SK-N-DZ (cell line): ENCODE measurements at regions not wholly inside any gene's neighbourhood (a gene's known extent, or its start where the extent isn't known, plus 50 kb on each side); places are given as distances from the start of the nearest gene placed in this dataset.

Experiments
- DNase-seq: peaks from one replicate; pipeline ENCODE4 v3.0.0-alpha.2; 2015; ENCODE audit warnings: low spot score
- small RNA-seq, 2 experiments: library from RNA; depleted of rRNA; stranded (forward); fragments of <200 nt; gene quantifications; one replicate each; pipeline ENCODE3, GENCODE V24; 2014

DNA sequence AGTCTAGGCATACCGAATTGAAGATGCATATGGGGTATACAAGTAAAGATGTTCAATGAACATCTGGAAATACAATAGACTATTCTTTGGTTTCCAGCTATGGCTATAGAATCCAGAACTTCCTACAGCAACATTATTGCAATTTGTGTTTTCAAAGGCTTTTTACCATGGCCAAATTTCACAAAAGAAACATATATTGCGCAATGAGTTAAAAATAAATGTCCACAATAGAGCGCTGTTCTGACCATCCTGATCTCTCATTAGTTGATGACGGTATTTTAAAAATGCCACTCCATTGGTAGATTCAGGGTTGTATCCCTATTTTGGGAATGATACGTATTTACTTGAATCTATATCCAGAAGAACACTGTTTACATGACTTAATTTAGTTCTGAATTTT, 139.2 kb downstream of the LINC00632 start:
- no peak for DNase-seq

DNA sequence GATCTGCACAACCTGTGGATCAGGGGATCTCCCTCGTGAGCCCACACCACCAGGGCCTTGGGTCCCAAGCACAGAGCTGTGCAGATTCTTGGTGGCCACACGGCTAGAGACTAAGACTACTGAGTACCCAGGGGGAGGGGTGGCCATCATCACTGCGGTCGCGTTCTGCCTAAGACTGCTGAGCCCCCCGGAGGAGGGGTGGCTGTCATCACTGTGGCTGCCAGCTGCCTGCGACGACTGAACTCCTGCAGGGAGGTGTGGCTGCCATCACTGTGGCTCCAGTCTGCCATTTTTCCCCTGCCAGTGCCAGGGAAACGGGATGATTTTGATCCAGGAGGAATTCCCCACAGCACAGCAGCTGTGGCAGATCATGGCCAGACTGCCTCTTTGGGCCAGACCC, 141.7 kb upstream of the SPANXB1 start:
- DNase-seq, result no peak

DNA sequence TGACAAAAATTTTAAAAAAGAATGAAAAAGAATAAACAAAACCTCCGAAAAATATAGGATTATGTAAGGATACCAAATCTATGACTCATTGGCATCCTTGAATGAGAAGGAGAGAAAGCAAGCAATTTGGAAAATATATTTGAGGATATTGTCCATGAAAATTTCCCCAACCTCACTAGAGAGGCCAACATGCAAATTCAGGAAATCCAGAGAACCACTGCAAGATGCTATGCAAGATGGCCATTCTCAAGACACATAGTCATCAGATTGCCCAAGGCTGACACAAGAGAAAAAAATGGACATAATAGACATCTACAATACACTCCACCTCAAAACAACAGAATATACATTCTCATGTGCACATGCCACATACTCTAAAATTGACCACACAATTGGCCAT, 135.9 kb upstream of the SPANXB1 start:
- DNase-seq, result no peak

DNA sequence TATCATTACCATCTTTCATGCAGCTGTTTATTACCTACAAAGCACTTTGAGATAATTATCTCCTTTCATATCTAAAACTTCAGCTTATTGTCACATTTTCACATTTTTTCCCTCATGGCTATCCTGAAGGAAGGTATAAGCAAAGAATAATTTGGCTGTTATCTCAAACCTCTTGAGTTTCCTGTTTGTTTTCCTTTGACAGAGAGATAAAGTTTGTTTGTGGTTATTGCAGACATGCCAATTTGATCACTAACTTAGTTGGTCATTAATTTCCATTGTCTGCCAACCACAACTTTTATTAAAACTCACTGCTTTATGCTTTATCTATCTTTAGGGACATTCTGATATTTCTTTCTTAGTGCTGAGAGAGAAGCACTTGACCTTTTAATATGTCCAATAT, 89.8 kb upstream of the SPANXB1 start:
- DNase-seq, result no peak

DNA sequence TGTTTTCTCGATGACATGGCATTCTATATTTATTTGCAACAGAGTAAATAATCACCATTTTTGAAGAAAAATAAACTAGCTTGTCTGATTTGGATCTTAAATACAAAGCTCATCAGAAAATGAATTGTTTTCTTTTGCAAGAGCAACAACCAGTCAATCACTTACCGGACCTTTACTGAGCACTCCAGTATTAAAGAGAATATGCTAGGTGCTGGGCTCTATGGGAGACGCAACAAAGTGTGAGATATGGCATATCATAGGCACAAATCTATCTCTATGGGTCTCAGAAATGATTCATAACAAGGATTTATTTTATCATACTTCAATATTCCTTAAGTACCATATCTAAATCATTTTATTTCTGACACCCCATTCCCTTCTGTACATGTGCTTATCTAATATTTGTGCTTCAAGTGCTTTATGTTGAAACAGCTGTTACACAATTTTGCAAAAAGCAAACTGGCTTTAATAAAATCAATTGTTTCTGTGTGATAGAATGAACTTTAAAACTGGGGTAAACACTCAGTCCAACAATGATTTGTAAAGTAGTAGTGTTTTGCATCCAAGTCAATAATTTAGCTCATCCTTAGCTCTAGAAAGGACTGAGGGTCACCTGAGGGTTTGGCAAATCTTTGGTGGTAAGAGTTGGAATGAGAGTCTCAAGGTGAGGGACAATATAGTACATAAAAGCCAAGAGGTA, 88.4 kb upstream of the SPANXB1 start:
- DNase-seq, result no peak

DNA sequence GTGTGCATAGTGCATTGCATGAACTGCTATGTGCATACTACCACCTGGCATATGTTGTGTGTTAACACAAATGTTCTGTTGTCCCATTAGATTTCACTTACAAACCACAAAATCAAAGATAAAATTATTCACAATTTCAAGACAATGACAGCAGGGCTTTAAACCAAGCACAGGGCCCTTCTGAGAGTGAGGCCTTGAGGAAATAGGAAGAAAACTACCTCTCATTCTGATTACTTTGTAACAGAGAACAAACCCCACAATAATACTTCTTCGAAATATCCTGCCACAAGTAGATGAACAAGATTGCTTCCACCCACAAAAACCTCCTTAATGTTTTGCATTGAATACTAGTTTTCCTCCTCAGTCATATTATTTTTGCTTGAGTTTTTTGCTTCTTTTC, 85.5 kb upstream of the SPANXB1 start:
- DNase-seq, result no peak

DNA sequence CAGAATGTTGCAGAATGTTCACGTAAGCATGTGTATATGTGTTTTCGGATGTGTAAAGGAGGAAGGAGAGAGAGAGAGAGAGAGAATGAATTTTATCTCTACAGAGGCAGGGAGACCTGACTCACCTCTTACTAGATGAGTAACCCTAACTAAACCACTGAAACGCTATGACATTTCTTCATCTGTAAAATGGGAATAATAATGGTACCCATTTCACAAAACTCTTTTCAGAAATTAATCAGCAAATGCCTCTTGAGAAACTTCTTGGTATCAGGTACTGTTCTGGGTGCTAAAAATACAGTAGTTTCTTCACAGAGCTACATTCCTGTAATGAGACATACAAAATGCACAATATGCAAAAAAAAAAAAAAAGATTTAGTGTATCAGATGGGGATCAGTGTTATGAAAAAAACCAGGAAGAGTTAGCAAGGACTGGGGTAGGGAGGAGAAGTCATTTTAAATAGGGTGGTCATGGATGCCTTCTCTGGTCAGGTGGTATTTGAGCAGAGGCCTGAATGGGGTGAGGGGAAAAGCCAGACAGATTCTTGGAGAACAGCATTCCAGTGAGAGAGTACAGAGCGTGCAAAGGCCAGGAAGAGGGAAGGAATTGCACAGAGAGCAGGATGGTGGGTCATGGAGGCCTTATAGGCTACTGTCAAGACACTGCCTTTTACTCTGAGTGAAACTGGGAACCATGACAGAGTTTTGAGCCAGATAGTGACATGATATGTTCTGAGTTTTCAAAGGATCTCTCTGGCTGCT, 84.9 kb upstream of the SPANXB1 start:
- no peak for DNase-seq

DNA sequence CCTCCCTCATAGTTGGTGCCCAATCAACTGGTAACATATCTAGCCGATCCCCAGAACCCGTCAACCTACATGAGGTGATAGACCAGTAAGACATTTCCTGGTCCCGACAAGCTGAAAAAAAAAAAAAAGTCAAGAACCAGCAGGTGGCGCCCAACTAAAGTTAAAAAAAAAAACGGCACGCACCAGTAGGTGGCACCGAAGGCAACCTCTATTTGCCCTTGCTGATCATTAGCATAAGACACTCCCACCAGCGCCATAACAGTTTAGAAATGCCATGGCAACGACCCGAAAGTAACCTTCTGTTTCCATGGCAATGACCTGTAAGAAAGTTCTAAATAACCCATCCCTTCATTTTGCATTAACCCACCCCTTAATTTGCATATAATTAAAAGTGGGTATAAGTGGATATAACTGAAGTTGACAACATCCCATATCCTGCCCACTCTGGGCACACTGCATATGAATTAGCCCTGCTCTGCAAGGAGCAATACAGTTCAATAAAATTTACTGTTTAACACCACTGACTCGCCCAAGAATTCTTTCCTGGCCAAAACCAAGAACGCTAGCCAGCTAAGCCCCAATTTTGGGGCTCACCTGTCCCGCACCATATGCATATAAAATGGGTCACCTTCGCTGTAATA, 83.9 kb upstream of the SPANXB1 start:
- peak; percentile 74 for DNase-seq

DNA sequence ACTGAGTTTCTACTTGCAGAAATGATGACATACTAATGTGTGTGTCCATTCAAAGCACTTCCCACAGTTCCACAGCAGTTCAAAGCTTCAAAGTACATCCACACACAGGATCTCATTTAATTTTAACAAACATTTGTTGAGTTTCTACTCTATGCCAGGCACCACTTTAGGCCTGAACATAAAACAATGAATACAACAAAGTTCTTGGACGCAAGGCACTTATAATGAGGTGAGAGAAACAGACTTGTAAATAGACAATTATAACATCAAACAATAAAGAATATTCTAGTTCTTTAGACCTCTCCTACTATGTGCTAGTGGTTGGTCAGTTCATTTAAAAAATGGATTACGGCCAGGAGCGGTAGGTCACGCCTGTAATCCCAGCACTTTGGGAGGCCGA, 82.0 kb upstream of the SPANXB1 start:
- DNase-seq, result no peak

DNA sequence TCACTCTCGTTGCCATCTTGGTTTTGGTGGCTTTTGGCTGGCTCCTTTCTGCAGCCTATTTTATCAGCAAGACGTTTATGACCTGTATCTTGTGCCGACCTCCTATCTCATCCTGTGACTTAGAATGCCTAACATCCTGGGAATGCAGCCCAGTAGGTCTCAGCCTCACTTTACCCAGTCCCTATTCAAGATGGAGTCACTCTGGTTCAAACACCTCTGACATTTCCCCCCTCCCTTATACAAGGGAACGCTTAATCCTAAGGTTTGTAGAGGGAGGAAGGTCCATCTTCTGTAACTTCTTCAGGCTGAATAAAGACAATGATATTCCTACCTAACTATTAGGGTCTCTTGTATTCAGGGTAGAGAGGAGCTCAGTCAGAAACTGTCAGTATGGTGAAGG, 79.3 kb upstream of the SPANXB1 start:
- no peak for DNase-seq

DNA sequence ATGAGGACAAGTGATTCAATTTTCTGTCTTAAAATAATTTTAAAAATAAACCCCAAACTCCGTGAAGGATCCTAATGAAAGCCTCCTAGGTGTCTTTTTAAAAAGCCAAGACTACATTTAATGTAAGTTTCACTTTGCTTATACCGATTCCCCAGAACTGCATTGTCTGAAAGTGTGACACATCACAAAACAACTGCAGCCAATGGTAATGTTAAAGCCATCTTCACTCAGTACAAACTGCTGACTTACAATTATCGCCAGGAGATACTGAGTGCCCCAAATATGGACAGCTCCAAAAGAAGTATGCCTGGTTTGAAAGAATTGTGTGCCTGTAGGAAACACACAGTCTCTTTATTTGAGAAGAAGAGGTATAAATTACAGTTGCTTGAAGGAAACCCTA, 73.7 kb upstream of the SPANXB1 start:
- no peak for DNase-seq

DNA sequence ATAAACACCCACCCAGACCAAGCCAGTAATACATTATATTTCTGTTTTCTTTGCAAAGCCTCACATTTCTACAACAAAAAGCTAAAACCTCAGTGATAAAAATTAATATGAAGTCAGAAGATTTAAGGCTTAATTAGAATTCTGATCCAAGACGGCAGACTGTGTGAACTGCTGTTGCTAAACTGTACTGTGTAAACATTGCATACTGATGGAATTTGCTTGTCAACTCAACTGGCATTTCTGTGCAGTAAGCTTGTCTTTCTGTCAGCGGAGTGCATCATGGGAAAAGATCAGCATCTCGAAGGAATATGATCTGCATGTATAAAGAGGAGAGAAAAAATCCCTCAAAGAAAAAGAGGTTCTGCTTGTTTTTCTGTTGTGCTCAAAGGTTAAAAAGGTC, 69.4 kb upstream of the SPANXB1 start:
- no peak for DNase-seq

DNA sequence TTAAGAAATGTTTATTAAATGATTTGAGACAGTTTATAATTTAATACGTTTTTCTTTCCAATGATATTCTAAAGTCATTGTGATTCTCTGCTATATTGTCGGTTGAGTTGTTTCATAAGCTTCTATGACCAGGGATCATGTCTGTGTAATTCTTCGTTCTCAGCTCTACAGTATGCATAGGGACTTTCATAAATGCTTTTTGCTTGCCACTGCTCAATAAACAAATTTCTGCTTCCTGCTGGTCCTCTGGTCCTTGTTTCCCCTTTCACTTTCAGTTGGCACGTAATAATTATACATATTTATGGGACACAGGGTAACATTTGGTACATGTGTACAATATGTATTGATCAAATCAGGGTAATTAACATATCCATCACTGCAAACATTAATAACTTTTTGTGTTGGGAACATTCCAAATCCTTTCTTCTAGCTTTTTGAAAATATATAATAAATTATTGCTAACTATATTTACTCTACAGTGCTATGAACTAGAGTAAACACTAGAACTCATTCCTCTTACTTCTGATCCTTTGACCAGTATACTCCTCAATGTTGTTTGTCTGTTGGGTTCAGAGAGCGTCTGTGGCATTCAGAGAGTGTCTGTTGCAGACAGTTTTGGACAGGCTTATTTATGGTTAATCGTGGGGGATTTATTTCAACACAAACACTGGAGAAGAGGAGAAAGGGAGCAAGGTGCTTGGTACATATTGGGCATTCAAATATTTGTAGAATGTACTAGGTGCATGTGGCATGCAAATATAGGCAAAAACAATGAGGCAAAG, 68.3 kb upstream of the SPANXB1 start:
- no peak for DNase-seq

DNA sequence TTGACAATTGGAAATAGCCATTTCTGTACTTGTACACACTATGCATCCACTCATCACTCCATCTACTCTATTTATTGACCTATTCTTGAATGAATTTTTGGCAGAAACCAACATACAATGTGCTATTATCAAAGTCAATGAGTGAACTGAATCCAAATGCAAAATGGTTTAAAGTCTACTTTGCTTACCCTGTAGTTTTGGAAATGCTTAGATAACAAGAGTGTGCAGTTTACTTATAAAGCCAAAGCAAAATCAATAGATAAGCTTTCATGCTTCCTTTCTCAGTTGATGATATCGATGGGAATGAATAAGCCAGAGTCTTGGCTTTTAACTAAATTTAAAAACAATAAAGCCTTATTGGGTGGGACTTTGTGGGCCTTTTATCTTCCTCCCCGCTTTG, 58.9 kb upstream of the SPANXB1 start:
- no peak for DNase-seq

DNA sequence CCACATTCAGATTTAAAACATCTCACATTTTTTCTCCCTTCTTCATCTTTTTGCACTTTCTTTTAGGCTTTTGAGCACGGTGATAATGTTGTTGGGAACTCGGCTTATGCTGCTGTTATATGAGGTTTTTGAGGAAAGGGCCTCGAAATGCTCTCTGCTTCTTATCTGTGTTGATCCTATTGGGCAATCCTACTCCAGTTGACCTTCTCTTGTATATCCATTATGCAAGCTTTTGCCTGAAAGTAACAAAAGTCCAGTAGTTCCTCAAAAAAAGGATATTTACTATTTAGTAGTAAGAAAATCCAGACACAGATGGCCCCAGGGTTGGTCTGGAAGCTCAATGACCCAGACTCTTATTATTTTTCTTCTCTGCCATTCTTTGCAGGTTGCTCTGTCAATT, 57.7 kb upstream of the SPANXB1 start:
- DNase-seq, result no peak

DNA sequence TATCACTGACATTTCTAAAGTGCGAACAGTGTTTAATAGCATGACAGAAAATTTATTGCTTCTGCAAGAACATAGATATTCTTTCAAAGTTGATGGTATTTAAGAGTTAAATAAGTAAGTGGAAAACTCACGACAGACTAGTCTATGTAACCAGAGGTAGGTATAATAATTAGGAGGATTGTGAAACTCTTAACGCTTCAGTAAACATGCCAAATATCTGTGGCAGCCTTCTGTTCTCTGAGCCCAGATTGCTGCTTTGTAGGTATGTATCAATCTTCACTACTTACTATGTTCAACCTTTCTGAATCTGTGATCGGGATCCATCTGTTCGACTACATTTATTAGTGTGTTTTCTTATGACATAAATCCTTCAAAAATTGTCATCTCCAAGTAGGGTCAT, 53.6 kb upstream of the SPANXB1 start:
- DNase-seq, result no peak

DNA sequence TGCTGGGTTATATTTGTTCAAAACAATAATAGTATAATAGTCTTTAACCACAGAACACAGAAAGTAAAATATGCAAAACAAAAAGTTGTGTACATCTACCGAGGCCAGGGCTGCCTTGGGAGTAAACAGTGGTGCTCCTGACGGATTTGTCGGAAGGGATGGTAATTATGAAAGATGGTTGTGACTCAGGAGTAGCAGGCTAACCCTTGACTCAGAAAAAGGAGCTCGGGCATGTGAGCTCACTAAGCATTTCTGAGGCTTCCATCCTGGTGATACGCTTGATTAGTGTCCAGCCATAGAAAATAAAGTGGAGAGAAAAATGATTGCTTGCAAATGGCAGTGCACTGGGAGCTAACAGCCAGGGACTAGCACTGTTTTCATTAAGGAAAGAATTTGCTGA, 53.2 kb upstream of the SPANXB1 start:
- DNase-seq, result no peak

Small RNA genes in the stretch of these regions (small RNA-seq; reads per million reads assigned to genes)
- 0 reads per million in 2 experiments for gene MIR320D2
